ENCODE measurements at regions not wholly inside any gene's neighbourhood (a gene's known extent, or its start where the extent isn't known, plus 50 kb on each side); places are given as distances from the start of the nearest gene placed in this dataset.

DNA sequence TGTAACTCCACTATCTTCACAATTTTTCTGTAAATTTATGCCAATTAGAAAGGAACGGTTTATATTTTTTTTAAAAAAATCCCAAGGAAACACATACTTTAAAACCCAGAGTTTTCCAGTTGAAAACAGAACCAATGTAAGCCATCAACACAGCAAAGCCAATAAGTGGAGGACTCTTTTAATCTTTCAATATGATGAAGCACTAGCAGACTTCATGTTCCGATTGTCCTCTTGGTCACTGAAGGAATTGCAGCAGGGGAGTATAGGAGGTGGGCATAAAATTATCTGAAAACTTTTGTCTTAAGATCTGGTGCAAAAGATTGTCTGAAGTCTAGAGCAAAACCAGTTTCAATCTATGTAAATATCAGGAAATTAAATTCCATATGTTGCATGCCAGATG is 102.1 kb upstream of the PAPPA start:
- TF ChIP-seq POLR2AphosphoS5 (IDR thresholded peaks at IDR 0.05; ENCODE audit: low read depth, low read length) (no peak), TCF7L2 (IDR thresholded peaks at IDR 0.05; ENCODE audit: low read depth, low read length) (no peak), SIN3A (IDR thresholded peaks at IDR 0.05; ENCODE audit: borderline replicate concordance, insufficient read depth, low read depth, low read length) (no peak)
- TF ChIP-seq, protein P1, sequence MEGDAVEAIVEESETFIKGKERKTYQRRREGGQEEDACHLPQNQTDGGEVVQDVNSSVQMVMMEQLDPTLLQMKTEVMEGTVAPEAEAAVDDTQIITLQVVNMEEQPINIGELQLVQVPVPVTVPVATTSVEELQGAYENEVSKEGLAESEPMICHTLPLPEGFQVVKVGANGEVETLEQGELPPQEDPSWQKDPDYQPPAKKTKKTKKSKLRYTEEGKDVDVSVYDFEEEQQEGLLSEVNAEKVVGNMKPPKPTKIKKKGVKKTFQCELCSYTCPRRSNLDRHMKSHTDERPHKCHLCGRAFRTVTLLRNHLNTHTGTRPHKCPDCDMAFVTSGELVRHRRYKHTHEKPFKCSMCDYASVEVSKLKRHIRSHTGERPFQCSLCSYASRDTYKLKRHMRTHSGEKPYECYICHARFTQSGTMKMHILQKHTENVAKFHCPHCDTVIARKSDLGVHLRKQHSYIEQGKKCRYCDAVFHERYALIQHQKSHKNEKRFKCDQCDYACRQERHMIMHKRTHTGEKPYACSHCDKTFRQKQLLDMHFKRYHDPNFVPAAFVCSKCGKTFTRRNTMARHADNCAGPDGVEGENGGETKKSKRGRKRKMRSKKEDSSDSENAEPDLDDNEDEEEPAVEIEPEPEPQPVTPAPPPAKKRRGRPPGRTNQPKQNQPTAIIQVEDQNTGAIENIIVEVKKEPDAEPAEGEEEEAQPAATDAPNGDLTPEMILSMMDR (IDR thresholded peaks at IDR 0.05), result no peak
- TF ChIP-seq, protein P2, sequence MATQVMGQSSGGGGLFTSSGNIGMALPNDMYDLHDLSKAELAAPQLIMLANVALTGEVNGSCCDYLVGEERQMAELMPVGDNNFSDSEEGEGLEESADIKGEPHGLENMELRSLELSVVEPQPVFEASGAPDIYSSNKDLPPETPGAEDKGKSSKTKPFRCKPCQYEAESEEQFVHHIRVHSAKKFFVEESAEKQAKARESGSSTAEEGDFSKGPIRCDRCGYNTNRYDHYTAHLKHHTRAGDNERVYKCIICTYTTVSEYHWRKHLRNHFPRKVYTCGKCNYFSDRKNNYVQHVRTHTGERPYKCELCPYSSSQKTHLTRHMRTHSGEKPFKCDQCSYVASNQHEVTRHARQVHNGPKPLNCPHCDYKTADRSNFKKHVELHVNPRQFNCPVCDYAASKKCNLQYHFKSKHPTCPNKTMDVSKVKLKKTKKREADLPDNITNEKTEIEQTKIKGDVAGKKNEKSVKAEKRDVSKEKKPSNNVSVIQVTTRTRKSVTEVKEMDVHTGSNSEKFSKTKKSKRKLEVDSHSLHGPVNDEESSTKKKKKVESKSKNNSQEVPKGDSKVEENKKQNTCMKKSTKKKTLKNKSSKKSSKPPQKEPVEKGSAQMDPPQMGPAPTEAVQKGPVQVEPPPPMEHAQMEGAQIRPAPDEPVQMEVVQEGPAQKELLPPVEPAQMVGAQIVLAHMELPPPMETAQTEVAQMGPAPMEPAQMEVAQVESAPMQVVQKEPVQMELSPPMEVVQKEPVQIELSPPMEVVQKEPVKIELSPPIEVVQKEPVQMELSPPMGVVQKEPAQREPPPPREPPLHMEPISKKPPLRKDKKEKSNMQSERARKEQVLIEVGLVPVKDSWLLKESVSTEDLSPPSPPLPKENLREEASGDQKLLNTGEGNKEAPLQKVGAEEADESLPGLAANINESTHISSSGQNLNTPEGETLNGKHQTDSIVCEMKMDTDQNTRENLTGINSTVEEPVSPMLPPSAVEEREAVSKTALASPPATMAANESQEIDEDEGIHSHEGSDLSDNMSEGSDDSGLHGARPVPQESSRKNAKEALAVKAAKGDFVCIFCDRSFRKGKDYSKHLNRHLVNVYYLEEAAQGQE (IDR thresholded peaks at IDR 0.05; ENCODE audit: insufficient read depth in 1 of 2, low read depth in 2 of 2, low read length in 1 of 2), result no peak
- intact Hi-C loops (cut with micrococcal nuclease; ENCODE audit: unreplicated experiment) (no loop called here), in situ Hi-C loops (cut with HindIII; ENCODE audit: low pct_unique_long_range_greater_than_20kb, low sequenced_read_pairs) (no loop called here)
- Histone ChIP-seq H3K4me3 (ENCODE audit: low read depth in 2 of 2, low read length in 2 of 2) (no peak overlapping the region), H3K4me1 (ENCODE audit: control insufficient read depth, insufficient read depth, low read length) (no peaks in the 10 kb centered on the region), H3K27me3 (ENCODE audit: control insufficient read depth, insufficient read depth, low read length) (no peaks in the 10 kb centered on the region), H3K27ac (ENCODE audit: low read length) (no peak overlapping the region), H3K36me3 (ENCODE audit: control insufficient read depth, insufficient read depth, low read length) (no peaks in the 10 kb centered on the region), H3K9me3 (ENCODE audit: control insufficient read depth, insufficient read depth, low read depth, low read length) (no peaks in the 10 kb centered on the region)
- ATAC-seq, result no peak
- ChIA-PET POLR2A (no interaction called here), CTCF (no interaction called here)
- no peak for DNase-seq (ENCODE audit: low read depth, low spot score)
- BruUV-seq (replicated peaks), result no TSS peak

DNA sequence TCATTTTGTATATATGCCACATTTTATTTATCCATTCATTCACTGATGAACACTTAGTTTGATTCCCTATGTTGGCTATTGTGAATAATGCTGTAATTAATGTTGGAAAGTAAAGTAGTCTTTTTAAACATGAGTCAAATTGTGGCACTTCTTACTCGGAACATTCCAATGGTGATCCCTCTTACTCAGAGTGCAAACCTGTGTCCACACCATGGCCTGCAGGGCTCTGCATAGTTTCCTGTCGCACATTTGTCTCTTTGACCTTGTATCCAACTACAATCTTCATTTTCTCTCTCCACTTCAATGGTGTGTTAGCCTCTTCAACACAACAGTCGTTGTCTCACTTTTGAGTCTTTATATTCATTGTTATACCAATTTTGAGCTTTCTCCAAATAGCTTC is 98.1 kb upstream of the PAPPA start:
- Histone ChIP-seq H3K27me3 (ENCODE audit: control insufficient read depth, insufficient read depth, low read length) (no peaks in the 10 kb centered on the region), H3K4me3 (ENCODE audit: low read depth in 2 of 2, low read length in 2 of 2) (no peak overlapping the region), H3K36me3 (ENCODE audit: control insufficient read depth, insufficient read depth, low read length) (no peaks in the 10 kb centered on the region), H3K9me3 (ENCODE audit: control insufficient read depth, insufficient read depth, low read depth, low read length) (no peaks in the 10 kb centered on the region), H3K27ac (ENCODE audit: low read length) (no peak overlapping the region), H3K4me1 (ENCODE audit: control insufficient read depth, insufficient read depth, low read length) (no peaks in the 10 kb centered on the region)
- no TSS peak for BruUV-seq (replicated peaks)
- TF ChIP-seq, protein P1 (IDR thresholded peaks at IDR 0.05), result no peak
- TF ChIP-seq, protein P2 (IDR thresholded peaks at IDR 0.05; ENCODE audit: insufficient read depth in 1 of 2, low read depth in 2 of 2, low read length in 1 of 2), result no peak
- no peak for TF ChIP-seq POLR2AphosphoS5 (IDR thresholded peaks at IDR 0.05; ENCODE audit: low read depth, low read length)
- TF ChIP-seq TCF7L2 (IDR thresholded peaks at IDR 0.05; ENCODE audit: low read depth, low read length), result no peak
- no peak for TF ChIP-seq SIN3A (IDR thresholded peaks at IDR 0.05; ENCODE audit: borderline replicate concordance, insufficient read depth, low read depth, low read length)
- intact Hi-C loops (cut with micrococcal nuclease; ENCODE audit: unreplicated experiment), result no loop called here
- DNase-seq (ENCODE audit: low read depth, low spot score) (no peak), ATAC-seq (no peak)
- POLR2A ChIA-PET, result no interaction called here
- CTCF ChIA-PET, result no interaction called here
- in situ Hi-C loops (cut with HindIII; ENCODE audit: low pct_unique_long_range_greater_than_20kb, low sequenced_read_pairs), result no loop called here
